HG02759 (cell line): ENCODE measurements at regions not wholly inside any gene's neighbourhood (a gene's known extent, or its start where the extent isn't known, plus 50 kb on each side); places are given as distances from the start of the nearest gene placed in this dataset.

Experiments used
- ATAC-seq: cut with Tn5 transposase; IDR thresholded peaks from one replicate; pipeline ENCODE4 v1.9.1; 2021; ENCODE audit warnings: mild to moderate bottlenecking, moderate library complexity; ENCODE audit not compliant: unreplicated experiment

DNA sequence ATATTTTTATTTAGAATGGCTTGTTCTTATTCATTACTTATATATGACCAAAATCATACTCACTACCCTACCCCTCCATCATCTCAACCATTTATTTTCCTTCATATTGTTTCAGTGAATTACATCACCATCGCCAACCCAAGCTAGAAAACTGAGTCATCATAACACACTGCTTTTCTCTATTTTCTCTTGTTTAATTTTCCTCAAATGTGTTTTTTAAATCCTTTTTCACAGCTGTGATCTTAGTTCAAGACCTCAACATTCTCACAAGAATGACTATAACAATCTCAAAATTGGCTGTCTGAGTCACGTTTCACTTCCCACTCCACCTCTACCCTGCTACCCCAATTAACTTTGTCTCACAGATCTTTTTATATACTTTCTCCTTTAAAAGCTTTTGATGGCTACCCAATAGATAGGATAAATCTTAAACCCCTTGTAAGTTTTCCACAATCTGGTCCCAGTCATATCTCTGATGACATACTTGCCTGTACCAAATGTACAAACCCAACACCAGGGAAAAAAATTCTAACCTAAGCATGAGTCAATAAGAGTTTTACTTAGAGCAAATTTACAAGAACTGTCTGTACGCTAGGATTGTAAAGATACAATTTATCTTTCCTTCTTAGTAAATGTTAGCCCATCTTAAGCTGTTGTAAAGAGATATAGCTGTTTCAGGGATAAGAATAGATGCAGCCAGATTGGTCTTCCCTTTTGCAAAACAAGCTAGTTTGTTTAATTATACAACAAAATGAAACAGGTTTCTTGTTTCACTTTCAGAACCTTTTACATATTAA, 635.1 kb upstream of the SLC39A10 start:
- ATAC-seq: peak; percentile 87

DNA sequence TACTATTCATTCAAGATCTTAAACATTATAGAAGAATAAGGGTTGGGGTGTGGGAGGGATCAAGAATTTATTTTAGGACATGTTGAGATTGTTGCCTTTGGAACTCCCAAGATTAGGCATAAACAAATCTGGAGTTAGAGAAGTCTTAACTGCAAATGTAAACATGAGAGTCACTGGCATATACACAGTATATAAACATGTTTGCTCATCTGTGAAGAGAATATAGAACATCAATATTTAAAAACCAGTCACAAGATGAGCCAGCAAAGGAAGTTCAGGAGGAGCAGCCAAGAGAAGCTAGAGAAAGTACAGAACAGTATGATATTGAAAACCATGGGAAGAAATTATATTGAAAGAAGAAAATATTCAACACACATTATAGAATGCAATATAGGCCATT, 638.6 kb upstream of the SLC39A10 start:
- ATAC-seq: no peak

DNA sequence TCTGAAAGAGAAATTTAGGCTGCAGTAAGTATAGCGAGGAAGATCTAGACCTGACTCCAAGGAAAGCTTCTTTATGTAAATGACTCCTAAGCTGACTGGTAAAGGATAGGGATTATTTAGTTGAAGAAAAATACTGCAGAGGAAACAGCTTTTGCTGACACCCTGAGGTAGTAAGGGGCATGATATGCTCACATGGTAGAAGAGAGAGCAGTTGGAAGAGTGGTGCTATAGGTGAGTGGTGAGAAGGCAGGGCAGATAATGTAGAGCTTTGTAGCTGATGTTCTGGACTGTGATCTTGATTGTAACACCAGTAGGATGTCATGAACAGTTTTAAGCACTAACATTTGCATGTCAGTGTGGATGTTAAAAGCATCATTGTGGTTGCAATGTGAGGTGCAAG, 639.1 kb upstream of the SLC39A10 start:
- no peak for ATAC-seq

DNA sequence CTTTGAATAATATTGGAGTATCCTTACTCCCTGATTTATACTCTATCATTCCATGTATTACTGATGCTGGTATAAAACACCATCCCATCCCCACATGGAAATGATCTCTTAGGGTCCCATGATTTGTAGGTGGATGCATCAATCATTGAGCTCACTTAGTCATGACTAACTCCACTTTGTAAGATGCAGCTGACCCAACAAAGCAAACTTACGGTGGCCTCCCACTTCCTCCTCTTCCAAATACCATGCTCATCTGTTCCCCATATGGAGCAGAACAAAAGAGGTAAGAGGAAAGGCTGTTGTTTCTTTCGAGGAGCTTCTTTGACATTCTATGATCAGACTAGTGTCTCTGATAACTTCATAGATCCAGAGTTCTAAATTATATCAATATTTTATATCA, 640.2 kb upstream of the SLC39A10 start:
- no peak for ATAC-seq

DNA sequence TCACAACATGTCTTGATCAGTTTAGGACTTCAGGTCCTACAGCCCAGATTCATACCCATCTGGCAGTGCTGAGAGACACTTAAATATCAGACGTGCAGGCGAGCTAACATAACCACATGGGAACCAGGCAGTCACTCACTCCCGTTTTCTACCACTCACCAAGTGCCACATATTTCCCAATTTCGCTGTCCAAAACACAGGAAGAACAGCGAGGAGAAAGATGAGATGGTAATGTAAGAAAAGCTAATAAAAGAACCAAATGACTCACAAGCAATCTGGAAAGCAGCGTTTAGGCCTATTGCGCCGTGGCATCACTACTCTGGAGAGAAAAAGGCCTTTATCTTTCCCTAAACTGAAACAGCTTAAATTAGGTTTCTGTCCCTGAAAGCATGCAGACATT, 647.8 kb upstream of the SLC39A10 start:
- no peak for ATAC-seq

DNA sequence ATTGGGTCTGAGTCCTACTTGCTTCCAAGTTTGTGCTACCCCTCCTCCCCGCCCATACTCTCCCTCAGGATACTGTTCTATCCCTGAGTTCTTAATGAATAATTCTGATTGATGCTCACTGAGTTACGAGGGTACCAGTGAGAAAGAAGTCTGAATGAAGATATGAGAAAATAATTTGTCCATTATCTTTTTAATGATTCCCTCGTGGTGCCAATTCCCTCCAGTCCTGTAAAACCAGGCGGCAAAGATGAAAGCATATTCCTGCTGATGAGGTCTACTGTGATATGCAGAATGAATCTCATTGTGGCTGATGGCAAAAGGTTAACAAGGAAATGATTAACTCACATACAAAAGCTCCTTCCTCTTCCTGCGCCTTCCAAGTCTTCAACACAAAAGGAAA, 650.2 kb upstream of the SLC39A10 start:
- ATAC-seq: no peak

DNA sequence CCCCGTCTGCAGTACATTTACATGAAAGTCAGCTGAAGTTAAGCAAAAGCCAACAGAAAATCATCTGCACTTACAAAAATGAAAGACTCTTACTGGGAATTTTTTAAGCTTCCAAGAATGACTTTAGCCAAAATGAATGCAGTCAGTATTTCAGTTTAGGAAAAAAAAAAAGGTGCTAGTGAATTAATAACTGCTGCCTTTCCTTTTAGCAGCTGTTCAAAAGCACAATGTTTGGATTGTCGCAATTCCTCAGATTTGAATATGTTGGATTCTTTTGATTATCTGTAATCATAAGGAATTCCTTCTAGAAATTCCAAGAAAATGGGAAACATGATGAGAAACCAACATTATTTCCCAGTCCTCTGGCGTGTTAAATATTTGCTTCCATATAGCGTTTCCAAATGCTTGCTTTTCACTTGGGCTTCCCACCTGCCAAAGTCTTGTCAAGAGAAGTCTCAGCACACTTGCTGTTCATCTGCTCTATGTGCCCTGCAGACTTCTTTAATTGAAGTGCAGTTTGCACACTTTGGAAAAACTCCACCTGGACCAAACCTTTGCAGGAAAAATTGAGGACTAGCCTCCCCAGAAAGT, 653.0 kb upstream of the SLC39A10 start:
- ATAC-seq: no peak

DNA sequence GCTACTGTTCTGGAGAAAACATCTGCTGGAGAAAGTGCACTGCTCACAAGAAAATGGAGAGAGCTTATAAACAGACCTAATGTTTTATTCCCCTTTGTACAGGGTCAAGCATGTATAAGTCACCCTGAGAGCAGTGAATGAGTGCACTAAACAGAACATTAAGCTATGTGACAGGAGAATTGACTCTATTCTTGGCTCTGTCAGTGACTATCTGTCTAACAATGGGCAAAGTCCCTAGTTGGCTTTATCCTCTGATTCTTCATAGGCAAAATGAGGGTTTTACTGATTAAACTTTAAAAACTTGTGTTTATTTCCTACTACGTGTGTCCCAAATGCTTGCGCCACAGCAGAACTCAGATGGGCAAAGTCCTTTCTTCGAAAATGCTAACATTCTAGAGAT, 655.1 kb upstream of the SLC39A10 start:
- ATAC-seq: no peak

DNA sequence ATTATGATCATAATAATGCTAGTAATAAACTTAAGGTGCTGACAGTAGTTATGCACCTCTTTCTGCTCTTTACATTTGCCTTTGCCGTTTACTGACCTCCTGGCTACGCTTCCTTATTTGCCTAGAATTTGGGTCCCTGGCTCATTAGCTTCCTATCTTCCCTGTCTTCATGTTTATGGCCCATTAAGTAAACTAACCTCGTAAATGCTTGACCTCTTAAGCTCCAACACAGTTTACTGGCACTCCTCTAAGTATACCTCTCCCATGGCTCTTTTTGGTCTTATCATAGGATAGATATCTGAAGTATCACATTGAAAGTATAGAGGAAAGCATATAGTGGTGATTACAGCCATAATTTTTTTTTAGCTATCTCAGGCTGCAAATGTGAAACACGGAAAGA, 657.3 kb upstream of the SLC39A10 start:
- no peak for ATAC-seq

DNA sequence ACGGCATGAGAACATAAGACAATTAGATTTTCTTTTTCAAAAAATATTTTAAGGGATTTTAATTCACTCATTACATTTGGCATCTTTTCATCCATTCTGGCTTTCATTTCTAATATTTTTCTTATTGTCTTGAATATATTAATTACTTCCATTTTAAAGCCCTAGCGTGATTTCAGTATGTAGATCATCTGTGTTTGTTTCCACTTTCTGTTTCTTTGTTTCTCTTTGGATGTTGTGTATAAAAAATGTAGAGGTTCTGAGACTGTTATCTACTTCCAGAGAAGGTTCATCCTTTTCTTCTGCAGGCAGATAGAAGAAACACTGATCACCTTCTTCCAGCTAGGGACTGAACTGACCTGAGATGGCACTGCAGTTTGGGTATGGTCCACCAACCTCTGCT, 664.4 kb upstream of the SLC39A10 start:
- no peak for ATAC-seq

DNA sequence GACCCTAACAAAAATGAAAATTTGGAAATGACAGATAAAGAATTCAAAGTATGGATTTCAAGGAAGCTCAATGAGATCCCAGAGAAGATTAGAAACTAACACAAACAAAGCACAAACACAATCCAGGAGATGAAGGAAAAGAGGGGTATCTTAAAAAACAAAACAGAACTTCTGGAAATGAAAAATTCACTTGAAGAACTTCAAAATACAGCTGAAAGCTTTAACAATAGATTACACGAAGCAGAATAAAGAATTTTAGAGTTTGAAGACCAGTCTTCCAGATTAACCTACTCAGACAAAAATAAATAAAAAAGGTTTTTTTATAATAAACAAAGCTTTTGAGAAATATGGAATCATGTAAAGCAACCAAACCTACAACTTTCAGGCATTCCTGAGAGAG, 671.8 kb upstream of the SLC39A10 start:
- ATAC-seq: no peak

DNA sequence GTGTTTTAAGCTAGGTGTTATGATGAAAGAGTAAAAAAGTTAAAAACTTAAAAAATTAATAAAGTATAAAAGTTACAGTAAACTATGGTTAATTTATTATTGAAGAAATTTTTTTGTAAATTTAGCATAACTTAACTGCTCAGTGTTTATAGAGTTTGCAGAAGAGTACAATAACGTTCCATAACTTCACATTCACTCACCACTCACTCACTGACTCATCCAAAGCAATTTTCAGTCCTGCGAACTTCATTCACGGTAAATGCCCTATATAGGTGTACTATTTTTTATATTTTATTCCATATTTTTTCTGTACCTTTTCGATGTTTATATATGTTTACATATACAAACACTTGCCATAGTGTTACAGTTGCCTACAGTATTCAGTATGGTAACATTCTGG, 694.8 kb upstream of the SLC39A10 start:
- ATAC-seq: no peak

DNA sequence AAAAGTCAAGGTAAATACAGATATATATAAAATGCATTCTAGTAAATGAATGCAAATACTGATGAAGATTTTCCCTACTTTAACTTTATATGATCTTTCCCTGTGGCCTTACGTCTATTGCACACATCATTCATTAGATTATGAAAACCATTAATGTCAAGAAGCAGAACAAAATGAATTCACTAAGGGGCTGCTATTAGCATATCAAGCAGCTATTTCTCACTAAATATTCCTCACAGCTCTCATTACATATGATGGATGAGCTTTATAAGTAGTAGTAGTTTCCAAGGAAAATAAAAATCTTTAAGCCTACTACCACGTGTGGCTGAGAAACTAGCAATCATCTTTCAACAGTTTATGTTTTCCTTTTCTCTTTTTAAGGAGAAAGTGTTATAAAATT, 702.8 kb upstream of the SLC39A10 start:
- ATAC-seq: no peak

DNA sequence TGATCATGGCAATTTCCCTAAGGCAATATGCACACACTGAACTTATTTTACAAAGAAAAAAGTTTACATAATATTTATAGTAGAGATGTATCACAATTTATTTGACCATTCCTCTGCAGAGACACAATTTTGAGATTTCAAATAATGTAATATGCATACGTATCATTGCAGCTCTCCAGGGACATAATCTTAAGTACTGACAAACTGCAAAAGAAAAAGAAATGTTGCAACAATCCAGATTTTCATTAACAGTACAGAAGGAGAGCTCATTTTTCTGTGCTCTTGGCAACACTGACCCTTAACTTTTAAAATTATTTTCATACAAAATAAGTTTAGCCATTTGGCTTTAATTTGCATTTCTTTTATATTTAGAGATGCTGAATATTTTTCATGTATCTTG, 710.2 kb upstream of the SLC39A10 start:
- no peak for ATAC-seq

DNA sequence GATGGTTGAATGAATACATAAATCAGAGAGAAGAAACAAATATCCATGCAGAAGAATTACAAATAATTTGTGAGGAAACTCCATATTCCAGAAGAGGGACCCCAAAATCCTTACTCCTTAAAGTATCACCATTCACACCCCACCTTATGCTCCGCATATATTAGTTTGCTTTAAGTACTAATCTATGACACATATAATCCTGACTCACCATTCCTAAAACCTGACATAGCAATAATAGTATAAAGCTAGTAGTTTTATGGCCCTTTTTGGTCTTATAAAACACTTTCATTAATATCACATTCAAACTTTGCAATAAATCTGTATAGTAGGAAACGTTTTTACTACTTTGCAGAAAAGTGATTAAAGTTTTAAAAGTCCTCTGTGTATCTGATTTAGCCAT, 719.0 kb upstream of the SLC39A10 start:
- ATAC-seq: no peak

DNA sequence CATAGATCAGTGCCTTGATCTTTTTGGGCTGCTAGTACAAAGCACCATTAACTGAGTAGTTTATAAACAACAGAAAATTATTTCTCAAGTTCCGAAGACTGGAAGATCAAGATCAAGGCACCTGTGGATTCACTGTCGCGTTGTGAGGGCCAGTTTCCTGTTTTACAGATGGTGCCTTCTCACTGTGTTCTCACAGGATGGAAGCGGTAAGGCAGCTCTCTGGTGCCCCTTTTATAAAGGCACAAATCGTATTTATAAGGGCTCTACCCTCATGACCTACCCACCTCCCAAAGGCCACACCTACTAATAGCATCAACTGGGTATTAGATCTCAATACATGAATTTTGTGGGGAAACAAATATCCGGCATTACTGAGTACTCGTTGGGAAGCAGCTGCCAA, 729.5 kb upstream of the SLC39A10 start:
- no peak for ATAC-seq

DNA sequence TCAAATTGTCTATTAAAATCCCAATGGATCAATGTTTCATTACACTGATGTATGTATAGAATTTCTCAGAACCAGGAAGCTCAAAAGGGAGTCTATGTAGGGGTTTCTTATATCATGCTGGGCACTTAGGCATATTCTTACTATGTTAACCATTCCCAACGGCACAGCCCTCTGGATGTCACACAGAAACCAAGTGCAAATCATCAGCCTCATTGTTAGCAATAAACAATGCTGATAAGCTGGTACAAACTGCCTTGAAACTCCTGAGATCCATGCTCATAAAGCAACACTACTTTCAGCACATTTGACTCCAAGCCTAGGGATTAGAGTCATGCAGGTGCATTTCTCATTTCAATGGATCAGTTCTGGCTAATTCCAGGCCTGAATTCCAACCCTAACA, 730.2 kb upstream of the SLC39A10 start:
- ATAC-seq: no peak

DNA sequence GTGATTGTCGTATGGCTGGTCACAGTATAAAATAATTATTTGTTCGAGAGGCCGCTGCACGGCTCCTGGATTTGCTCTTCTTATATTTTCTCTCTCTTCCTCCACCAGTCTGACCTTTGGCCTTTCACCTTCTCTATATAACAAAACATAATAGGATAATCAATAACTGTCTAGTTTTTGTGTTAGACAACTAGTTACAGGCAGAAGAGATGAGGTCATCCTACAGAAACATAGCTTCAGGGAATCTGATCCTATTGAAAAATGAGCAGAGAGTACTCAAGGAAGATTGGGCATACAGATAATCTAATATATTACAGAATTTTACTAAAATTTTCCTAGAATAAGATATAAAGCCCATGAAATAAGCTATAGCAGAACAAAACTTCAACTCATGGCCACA, 731.3 kb upstream of the SLC39A10 start:
- ATAC-seq: no peak

DNA sequence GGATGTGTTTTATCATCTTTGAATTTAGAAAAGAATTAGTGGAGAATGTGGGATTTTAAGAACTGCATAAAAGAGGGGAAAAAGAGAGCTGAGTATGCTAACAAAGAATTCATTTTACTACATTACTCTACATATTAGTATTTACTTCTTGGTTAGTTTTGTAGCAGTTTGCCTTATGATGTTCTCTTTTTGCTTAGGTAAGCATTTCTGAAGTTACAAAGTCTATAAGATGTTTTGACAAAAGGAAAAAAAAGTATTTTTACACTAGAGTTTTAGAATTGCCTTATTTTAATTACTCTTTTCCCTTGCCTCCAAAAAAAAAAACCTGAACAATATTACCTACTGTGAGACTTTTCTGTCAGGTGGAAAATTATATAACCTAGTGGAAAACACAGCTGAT, 739.5 kb upstream of the SLC39A10 start:
- no peak for ATAC-seq

DNA sequence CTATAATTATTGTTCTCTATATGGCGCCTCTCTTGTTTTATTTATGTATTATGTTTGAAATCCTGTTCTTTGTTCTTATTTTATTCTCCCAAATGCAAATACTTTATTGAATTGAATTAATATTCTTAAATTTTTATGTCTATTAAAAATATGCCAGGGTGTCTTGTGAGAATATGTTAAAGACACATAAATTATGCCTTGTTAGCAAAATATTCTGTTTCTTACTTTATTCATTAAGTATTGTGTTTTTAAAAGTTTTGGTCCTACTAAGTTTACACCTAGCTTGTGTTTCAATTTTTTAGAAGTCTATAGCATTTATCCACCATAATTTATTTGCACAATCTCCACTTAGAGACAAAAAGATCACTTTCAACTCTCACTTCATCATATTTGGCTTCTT, 741.5 kb upstream of the SLC39A10 start:
- ATAC-seq: no peak

DNA sequence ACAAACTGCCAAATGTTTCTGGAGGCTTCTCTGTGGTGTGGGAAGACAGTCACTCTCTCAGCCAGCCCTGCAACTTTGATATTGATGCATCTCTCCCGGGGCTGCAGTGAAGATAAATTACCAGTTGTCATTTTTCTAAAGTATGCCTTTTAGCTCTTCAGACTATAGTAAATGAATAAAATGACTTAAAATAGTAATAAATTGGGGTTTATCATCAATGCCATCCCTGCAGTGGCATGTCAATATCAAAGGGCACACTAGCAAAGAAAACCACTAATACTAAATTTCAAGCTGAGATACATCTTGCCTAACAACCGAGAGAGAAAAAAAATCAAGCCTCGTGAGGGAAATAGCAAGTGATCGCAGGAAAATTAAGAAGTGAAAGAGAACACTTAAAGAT, 749.5 kb upstream of the SLC39A10 start:
- no peak for ATAC-seq

DNA sequence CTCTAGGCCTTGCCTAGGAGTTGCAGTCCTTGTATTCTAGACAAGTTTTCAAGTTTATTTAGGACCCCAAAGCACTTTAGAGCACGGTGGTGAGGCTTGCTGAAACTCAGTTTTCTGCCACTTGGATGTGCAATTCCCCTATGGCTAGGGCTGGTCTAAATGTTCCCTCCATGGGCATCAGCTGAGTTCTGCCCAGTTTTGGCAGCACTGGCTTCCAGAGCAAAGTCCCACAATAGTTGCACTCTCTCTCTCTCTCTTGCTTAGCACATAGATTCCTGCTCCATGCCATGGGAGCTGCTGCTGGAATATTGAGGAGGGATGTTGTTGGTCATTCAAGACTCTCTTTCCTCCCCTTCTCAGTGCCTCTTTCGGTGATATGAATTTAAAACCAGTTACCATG, 760.2 kb upstream of the SLC39A10 start:
- no peak for ATAC-seq

DNA sequence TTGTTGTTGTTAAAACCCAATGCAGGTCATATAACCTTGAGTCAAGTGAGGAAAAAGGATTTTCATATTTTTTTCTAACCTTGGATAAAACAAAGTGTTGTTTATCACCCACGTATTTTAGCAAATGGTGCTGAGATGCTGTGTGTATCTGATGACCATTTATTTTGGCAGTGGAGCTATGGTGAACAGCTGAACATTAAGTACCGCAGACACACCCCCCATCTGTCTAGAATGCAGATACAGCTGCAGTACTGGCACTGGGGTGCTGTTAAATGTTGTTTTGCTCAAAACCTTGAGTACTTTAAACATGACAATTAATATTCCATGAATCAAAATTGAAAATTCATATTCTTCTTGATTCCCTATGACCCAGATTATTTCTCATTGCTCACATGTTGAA, 773.3 kb upstream of the SLC39A10 start:
- no peak for ATAC-seq
